ENCODE measurements at regions not wholly inside any gene's neighbourhood (a gene's known extent, or its start where the extent isn't known, plus 50 kb on each side); places are given as distances from the start of the nearest gene placed in this dataset.

- TF ChIP-seq ZNF462 (CRISPR knock-in tag; IDR thresholded peaks at IDR 0.05) (no peak), EZH2phosphoT487 (IDR thresholded peaks at IDR 0.05; ENCODE audit: unreplicated experiment) (no peak), JUNB (IDR thresholded peaks at IDR 0.05; ENCODE audit: unreplicated experiment) (no peak), EZH2 (IDR thresholded peaks at IDR 0.05; ENCODE audit: low read depth, unreplicated experiment) (no peak), STAT1 (IDR thresholded peaks at IDR 0.05; ENCODE audit: unreplicated experiment) (no peak), POLR2AphosphoS5 (IDR thresholded peaks at IDR 0.05; ENCODE audit: low read depth) (no peak), CREB1 (CRISPR knock-in tag; IDR thresholded peaks at IDR 0.05; ENCODE audit: low read depth) (no peak), ZNF114 (CRISPR knock-in tag; IDR thresholded peaks at IDR 0.05) (no peak)
- TF ChIP-seq, protein P1, sequence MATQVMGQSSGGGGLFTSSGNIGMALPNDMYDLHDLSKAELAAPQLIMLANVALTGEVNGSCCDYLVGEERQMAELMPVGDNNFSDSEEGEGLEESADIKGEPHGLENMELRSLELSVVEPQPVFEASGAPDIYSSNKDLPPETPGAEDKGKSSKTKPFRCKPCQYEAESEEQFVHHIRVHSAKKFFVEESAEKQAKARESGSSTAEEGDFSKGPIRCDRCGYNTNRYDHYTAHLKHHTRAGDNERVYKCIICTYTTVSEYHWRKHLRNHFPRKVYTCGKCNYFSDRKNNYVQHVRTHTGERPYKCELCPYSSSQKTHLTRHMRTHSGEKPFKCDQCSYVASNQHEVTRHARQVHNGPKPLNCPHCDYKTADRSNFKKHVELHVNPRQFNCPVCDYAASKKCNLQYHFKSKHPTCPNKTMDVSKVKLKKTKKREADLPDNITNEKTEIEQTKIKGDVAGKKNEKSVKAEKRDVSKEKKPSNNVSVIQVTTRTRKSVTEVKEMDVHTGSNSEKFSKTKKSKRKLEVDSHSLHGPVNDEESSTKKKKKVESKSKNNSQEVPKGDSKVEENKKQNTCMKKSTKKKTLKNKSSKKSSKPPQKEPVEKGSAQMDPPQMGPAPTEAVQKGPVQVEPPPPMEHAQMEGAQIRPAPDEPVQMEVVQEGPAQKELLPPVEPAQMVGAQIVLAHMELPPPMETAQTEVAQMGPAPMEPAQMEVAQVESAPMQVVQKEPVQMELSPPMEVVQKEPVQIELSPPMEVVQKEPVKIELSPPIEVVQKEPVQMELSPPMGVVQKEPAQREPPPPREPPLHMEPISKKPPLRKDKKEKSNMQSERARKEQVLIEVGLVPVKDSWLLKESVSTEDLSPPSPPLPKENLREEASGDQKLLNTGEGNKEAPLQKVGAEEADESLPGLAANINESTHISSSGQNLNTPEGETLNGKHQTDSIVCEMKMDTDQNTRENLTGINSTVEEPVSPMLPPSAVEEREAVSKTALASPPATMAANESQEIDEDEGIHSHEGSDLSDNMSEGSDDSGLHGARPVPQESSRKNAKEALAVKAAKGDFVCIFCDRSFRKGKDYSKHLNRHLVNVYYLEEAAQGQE (IDR thresholded peaks at IDR 0.05; ENCODE audit: unreplicated experiment): no peak
Observed at GRCh38 chr9:118767571-118767970, 601.7 kb downstream of the BRINP1 start (continued).

Measured in GM23338 (cell line).